ENCODE measurements at regions not wholly inside any gene's neighbourhood (a gene's known extent, or its start where the extent isn't known, plus 50 kb on each side); places are given as distances from the start of the nearest gene placed in this dataset.

DNA sequence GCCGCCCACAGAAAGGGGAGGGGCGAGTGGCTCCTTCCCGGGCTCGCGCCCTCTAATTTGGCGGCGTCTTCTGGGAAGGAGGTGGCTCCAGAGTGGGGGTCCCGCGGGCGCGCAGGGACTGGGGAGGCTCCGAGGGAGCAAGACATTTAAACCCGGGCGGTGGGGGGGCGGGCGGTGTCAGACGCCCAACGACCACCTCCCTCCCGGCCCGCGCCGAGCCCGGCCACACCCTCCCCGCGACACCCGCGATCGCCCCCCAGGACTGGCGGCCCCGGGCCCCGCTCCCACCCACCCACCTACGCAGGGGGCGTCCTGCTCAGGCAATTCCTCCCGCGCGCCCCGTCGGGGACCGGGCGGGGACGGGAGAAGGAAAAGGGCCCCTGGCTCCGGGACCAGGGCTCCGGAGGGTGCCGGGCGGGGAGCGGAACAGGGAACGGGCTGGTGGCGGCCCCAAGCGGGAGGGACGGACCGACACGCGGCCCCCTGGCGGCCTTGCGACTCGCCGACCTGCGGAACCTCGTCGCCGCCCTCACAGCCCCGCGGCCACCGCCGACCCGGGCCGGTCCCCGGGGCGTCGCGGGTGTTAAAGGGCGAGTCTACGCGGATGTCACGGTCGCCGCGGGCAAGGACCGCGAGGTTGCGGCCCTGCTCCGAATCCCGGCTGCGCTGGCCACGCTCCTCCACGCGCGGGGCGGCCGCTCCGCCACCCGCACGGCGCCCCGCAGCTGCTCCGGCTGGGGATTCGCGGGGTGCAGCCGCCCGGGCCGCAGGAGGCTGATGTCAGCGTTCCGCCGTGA lies 94.0 kb upstream of the FMN2 start:
- H3K4me3 ChIP-seq (ENCODE audit: low read length): peak overlapping the region; percentile 67
- H3K9ac ChIP-seq (ENCODE audit: low read depth, low read length): peak overlapping the region; percentile 38

GRCh38 chr1:239998312-239998649 lies 93.4 kb upstream of the FMN2 start:
- Histone ChIP-seq H3K9ac (ENCODE audit: low read depth, low read length) (peak overlapping the region; percentile 38), H3K4me3 (ENCODE audit: low read length) (peak overlapping the region; percentile 67), H3K27me3 (ENCODE audit: control insufficient read depth, insufficient read depth, low read length) (peaks cover 41% of the 10 kb centered on the region)

More for the DNA sequence above, 94.0 kb upstream of the FMN2 start:
- Histone ChIP-seq H3K27me3 (ENCODE audit: control insufficient read depth, insufficient read depth, low read length) (peaks cover 42% of the 10 kb centered on the region), H3K4me1 (ENCODE audit: control insufficient read depth, insufficient read depth, low read length) (peaks cover 15% of the 10 kb centered on the region), H3K36me3 (ENCODE audit: insufficient read depth, low read length) (no peaks in the 10 kb centered on the region), H3K4me2 (ENCODE audit: low read length) (peak overlapping the region; percentile 87), H3K9me3 (replicated peaks; ENCODE audit: low read length) (no peaks in the 10 kb centered on the region)

DNA sequence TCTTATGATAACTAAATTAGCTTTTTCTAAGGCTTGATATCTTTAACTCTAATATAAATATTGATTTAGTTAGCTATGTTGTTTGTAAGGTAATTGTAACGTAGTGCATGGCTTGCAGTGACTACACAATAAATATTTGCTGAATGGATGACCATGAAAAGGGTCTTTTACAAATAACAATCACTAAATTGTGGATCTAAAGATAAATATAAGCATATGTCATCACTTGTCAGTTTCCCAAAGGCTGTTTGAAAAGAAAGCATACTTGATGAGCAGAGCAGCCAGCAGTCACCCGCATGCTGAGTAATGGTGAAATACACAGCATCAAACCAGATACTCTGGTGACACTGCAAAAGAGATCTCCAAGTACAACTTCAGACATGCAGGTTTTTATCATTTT lies 92.5 kb upstream of the FMN2 start:
- Histone ChIP-seq H3K9ac (ENCODE audit: low read depth, low read length) (no peak overlapping the region), H3K9me3 (replicated peaks; ENCODE audit: low read length) (no peaks in the 10 kb centered on the region), H3K36me3 (ENCODE audit: insufficient read depth, low read length) (no peaks in the 10 kb centered on the region), H3K4me3 (ENCODE audit: low read length) (no peak overlapping the region), H3K27me3 (ENCODE audit: control insufficient read depth, insufficient read depth, low read length) (peaks cover 35% of the 10 kb centered on the region), H3K4me1 (ENCODE audit: control insufficient read depth, insufficient read depth, low read length) (peaks cover 15% of the 10 kb centered on the region), H3K4me2 (ENCODE audit: low read length) (no peak overlapping the region)

More at GRCh38 chr1:239998312-239998649, 93.4 kb upstream of the FMN2 start:
- no peaks in the 10 kb centered on the region for H3K9me3 ChIP-seq (replicated peaks; ENCODE audit: low read length)
- H3K4me2 ChIP-seq (ENCODE audit: low read length): peak overlapping the region; percentile 87
- peaks cover 15% of the 10 kb centered on the region for H3K4me1 ChIP-seq (ENCODE audit: control insufficient read depth, insufficient read depth, low read length)
- no peaks in the 10 kb centered on the region for H3K36me3 ChIP-seq (ENCODE audit: insufficient read depth, low read length)

DNA sequence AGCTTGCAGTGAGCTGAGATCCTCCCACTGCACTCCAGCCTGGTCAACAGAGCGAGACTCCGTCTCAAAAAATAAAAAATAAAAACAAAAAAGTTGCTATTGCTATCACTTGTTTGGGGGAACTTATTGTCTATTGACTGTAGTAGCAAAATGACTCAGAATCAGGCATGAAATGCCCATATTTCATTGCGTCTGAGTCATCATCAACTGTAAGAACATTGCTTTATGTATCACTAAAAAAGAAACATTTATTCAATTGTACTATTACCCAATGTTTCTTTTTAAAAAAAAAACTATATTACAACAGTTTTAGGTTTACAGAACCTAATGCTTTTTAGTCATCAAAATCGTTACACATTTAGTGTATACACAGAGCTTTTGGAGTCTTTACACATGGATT lies 91.0 kb upstream of the FMN2 start:
- peaks cover 23% of the 10 kb centered on the region for H3K27me3 ChIP-seq (ENCODE audit: control insufficient read depth, insufficient read depth, low read length)
- no peak overlapping the region for H3K9ac ChIP-seq (ENCODE audit: low read depth, low read length)
- no peaks in the 10 kb centered on the region for H3K9me3 ChIP-seq (replicated peaks; ENCODE audit: low read length)
- H3K4me1 ChIP-seq (ENCODE audit: control insufficient read depth, insufficient read depth, low read length): peaks cover 15% of the 10 kb centered on the region
- no peaks in the 10 kb centered on the region for H3K36me3 ChIP-seq (ENCODE audit: insufficient read depth, low read length)
- H3K4me2 ChIP-seq (ENCODE audit: low read length): peak overlapping the region; percentile 52
- no peak overlapping the region for H3K4me3 ChIP-seq (ENCODE audit: low read length)

- Histone ChIP-seq H3K9ac (ENCODE audit: low read depth, low read length) (no peak overlapping the region), H3K4me2 (ENCODE audit: low read length) (peak overlapping the region; percentile 52), H3K27me3 (ENCODE audit: control insufficient read depth, insufficient read depth, low read length) (peaks cover 18% of the 10 kb centered on the region), H3K4me1 (ENCODE audit: control insufficient read depth, insufficient read depth, low read length) (peaks cover 15% of the 10 kb centered on the region), H3K36me3 (ENCODE audit: insufficient read depth, low read length) (no peaks in the 10 kb centered on the region), H3K9me3 (replicated peaks; ENCODE audit: low read length) (no peaks in the 10 kb centered on the region), H3K4me3 (ENCODE audit: low read length) (no peak overlapping the region)
Observed at GRCh38 chr1:240001177-240001740, 90.4 kb upstream of the FMN2 start.

DNA sequence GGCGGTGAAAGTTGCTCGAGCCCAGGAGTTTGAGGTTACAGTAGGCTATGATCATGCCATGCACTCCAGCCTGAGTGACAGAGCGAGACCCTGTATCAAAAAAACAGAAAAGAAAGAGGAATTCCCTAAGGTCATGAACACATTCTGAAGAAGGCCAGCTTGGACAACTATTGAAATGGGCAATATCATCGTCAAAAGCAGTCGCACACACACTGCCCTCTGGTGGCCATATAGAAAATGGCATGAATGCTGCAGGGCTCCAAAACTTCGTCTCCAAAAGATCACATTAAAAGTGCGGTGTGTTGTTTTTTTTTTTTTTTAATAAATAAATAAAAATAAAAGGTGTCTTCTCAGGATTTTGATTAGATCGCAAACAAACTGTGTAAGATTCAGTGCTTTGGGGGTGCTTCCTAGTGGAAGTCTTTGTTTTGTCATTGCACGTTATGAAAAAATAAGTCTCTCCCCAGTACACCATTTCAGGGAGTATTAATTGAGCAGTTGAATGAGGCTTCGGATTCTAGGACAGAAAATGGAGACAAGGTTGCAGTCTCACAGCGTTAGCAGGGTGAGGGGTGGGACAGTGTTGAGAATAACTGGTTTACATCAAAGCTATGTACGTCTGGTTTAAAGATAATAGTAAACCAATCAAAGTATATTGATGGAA lies 87.5 kb upstream of the FMN2 start:
- H3K4me2 ChIP-seq (ENCODE audit: low read length): no peak overlapping the region
- H3K4me1 ChIP-seq (ENCODE audit: control insufficient read depth, insufficient read depth, low read length): peaks cover 9% of the 10 kb centered on the region
- H3K4me3 ChIP-seq (ENCODE audit: low read length): no peak overlapping the region
- no peaks in the 10 kb centered on the region for H3K9me3 ChIP-seq (replicated peaks; ENCODE audit: low read length)
- no peak overlapping the region for H3K9ac ChIP-seq (ENCODE audit: low read depth, low read length)
- no peaks in the 10 kb centered on the region for H3K36me3 ChIP-seq (ENCODE audit: insufficient read depth, low read length)
- H3K27me3 ChIP-seq (ENCODE audit: control insufficient read depth, insufficient read depth, low read length): no peaks in the 10 kb centered on the region

- H3K27me3 ChIP-seq (ENCODE audit: control insufficient read depth, insufficient read depth, low read length): no peaks in the 10 kb centered on the region
- peaks cover 5% of the 10 kb centered on the region for H3K4me1 ChIP-seq (ENCODE audit: control insufficient read depth, insufficient read depth, low read length)
- no peak overlapping the region for H3K4me3 ChIP-seq (ENCODE audit: low read length)
- H3K4me2 ChIP-seq (ENCODE audit: low read length): no peak overlapping the region
- H3K9ac ChIP-seq (ENCODE audit: low read depth, low read length): no peak overlapping the region
- no peaks in the 10 kb centered on the region for H3K9me3 ChIP-seq (replicated peaks; ENCODE audit: low read length)
- no peaks in the 10 kb centered on the region for H3K36me3 ChIP-seq (ENCODE audit: insufficient read depth, low read length)
Observed at GRCh38 chr1:240005997-240006650, 85.6 kb upstream of the FMN2 start.

GRCh38 chr1:240008298-240008697 lies 83.4 kb upstream of the FMN2 start:
- no peaks in the 10 kb centered on the region for H3K4me1 ChIP-seq (ENCODE audit: control insufficient read depth, insufficient read depth, low read length)
- no peak overlapping the region for H3K4me2 ChIP-seq (ENCODE audit: low read length)
- no peaks in the 10 kb centered on the region for H3K9me3 ChIP-seq (replicated peaks; ENCODE audit: low read length)
- H3K4me3 ChIP-seq (ENCODE audit: low read length): no peak overlapping the region
- no peak overlapping the region for H3K9ac ChIP-seq (ENCODE audit: low read depth, low read length)
- no peaks in the 10 kb centered on the region for H3K27me3 ChIP-seq (ENCODE audit: control insufficient read depth, insufficient read depth, low read length)
- H3K36me3 ChIP-seq (ENCODE audit: insufficient read depth, low read length): no peaks in the 10 kb centered on the region

GRCh38 chr1:240014051-240014450 lies 77.6 kb upstream of the FMN2 start:
- Histone ChIP-seq H3K4me1 (ENCODE audit: control insufficient read depth, insufficient read depth, low read length) (no peaks in the 10 kb centered on the region), H3K4me3 (ENCODE audit: low read length) (no peak overlapping the region), H3K9me3 (replicated peaks; ENCODE audit: low read length) (no peaks in the 10 kb centered on the region), H3K9ac (ENCODE audit: low read depth, low read length) (no peak overlapping the region), H3K27me3 (ENCODE audit: control insufficient read depth, insufficient read depth, low read length) (no peaks in the 10 kb centered on the region), H3K4me2 (ENCODE audit: low read length) (no peak overlapping the region), H3K36me3 (ENCODE audit: insufficient read depth, low read length) (no peaks in the 10 kb centered on the region)

DNA sequence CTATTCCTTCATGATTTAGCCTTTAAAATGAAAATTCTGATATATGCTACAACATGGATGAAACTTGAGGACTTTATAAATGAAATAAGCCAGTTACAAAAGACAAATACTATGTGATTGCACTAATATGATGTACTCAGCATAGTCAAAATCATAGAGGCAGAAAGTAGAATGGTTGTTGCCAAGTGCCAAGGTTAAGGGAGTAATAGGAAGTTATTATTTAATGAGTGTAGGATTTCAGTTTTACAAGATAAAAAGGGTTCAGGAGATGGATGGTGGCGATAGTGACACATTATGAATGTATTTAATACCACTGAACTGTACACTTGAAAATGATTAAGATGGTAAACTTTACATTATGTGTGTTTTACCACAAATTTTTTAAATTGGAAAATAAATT lies 73.1 kb upstream of the FMN2 start:
- Histone ChIP-seq H3K4me2 (ENCODE audit: low read length) (no peak overlapping the region), H3K36me3 (ENCODE audit: insufficient read depth, low read length) (no peaks in the 10 kb centered on the region), H3K4me1 (ENCODE audit: control insufficient read depth, insufficient read depth, low read length) (no peaks in the 10 kb centered on the region), H3K4me3 (ENCODE audit: low read length) (no peak overlapping the region), H3K27me3 (ENCODE audit: control insufficient read depth, insufficient read depth, low read length) (no peaks in the 10 kb centered on the region), H3K9ac (ENCODE audit: low read depth, low read length) (no peak overlapping the region), H3K9me3 (replicated peaks; ENCODE audit: low read length) (no peaks in the 10 kb centered on the region)

GRCh38 chr1:240019524-240019923 lies 72.2 kb upstream of the FMN2 start:
- Histone ChIP-seq H3K36me3 (ENCODE audit: insufficient read depth, low read length) (no peaks in the 10 kb centered on the region), H3K4me3 (ENCODE audit: low read length) (no peak overlapping the region), H3K4me2 (ENCODE audit: low read length) (no peak overlapping the region), H3K9ac (ENCODE audit: low read depth, low read length) (no peak overlapping the region), H3K9me3 (replicated peaks; ENCODE audit: low read length) (no peaks in the 10 kb centered on the region), H3K4me1 (ENCODE audit: control insufficient read depth, insufficient read depth, low read length) (no peaks in the 10 kb centered on the region), H3K27me3 (ENCODE audit: control insufficient read depth, insufficient read depth, low read length) (no peaks in the 10 kb centered on the region)

All from skeletal muscle satellite cell (primary cell).